GM19397 (cell line): ENCODE measurements at regions not wholly inside any gene's neighbourhood (a gene's known extent, or its start where the extent isn't known, plus 50 kb on each side); places are given as distances from the start of the nearest gene placed in this dataset.
"Not testable (repeated sequence)": the region's sequence is repeated elsewhere in the genome, so short reads cannot be mapped to it uniquely, and the experiment has no call there.

Experiments
- ATAC-seq: cut with Tn5 transposase; IDR thresholded peaks from one replicate; pipeline ENCODE4 v1.9.1; 2021; ENCODE audit warnings: mild to moderate bottlenecking, moderate library complexity; ENCODE audit not compliant: unreplicated experiment

- ATAC-seq = no peak
Observed at GRCh38 chr2:121147766-121148165, 137.2 kb downstream of the TFCP2L1 start.

DNA sequence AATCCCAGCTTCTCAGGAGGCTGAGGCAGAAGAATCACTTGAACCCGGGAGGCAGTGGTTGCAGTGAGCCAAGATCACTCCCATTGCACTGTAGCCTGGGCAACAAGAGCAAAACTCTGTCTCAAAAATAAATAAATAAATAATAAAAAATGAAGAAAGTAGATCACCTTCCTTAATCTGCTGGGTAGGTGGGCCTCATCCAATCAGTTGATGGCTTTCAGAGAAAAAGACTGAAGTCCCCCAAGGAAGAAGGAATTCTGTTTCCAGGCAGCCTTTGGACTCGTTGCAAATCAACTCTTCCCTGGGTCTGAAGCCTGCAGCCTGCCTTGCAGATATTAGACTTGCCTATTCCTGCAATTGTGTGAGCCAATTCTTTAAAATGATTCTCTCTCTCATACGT lies 136.5 kb downstream of the TFCP2L1 start:
- ATAC-seq = no peak

DNA sequence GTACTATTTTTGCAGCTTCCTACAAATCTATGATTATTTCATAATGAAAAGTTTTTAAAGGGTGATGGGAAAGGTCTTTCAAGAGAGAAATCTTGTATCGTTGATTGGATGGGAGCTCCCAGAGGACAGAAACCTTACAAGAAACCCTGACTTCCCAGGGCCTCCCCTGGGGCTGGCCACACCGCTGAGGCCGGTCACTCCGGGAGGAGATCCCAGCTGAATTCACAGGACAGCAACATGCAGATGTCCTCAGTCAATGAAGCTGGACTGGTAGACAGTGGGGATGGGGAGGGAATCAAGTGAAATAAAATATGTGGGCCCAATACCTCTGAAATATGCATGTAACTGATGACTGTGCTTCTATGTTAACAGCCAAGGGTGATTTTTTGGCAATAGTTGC lies 135.6 kb downstream of the TFCP2L1 start:
- ATAC-seq = no peak

GRCh38 chr2:121150126-121150525 lies 134.9 kb downstream of the TFCP2L1 start:
- no peak for ATAC-seq

- ATAC-seq = no peak
Observed at GRCh38 chr2:121150713-121151112, 134.3 kb downstream of the TFCP2L1 start.

- no peak for ATAC-seq
Observed at GRCh38 chr2:121151311-121152109, 133.5 kb downstream of the TFCP2L1 start.

DNA sequence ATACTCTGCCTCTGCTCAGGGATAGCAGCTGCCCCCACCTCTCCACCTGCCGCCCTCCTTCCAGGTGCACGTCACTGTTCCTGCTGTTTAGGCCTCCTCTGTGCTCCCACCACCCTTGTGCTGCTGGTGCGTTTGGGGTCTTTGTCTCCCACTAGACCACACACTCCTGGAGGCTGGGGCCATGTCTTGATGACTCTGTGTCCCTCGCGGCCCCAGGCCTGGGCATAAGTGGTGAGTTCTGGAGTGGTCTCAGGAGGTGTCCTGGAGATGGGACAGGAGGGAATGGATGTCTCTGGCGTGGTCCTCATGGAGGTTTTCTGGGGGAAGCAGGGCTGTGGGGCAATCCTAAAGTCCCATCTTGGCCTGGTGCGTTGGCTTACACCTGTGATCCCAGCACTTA lies 132.1 kb downstream of the TFCP2L1 start:
- no peak for ATAC-seq

DNA sequence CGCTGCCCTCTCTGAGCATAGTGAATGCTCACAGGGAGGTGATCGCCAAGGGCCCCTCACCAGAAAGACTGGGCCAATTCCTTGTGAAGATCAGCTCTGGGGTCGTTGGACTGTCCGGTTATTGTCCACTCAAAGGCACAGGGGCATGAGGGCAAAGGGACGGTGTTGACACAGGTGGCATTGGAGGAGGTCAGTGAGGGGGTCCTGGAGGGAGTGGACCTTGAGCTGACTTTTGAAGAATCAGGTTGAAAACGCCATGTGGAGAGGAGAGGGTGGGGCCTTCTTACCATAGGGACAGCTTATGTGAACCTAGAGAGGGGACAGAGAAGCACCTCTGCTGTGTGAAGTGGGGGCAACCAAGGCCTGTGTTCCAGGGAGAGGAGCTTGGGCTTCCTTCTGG lies 131.5 kb downstream of the TFCP2L1 start:
- no peak for ATAC-seq

- ATAC-seq = no peak
Observed at GRCh38 chr2:121155502-121156056, 129.4 kb downstream of the TFCP2L1 start.

GRCh38 chr2:121157481-121157880 lies 127.5 kb downstream of the TFCP2L1 start:
- not testable (repeated sequence) for ATAC-seq

- ATAC-seq = no peak
Observed at GRCh38 chr2:121159291-121160071, 125.5 kb downstream of the TFCP2L1 start.

DNA sequence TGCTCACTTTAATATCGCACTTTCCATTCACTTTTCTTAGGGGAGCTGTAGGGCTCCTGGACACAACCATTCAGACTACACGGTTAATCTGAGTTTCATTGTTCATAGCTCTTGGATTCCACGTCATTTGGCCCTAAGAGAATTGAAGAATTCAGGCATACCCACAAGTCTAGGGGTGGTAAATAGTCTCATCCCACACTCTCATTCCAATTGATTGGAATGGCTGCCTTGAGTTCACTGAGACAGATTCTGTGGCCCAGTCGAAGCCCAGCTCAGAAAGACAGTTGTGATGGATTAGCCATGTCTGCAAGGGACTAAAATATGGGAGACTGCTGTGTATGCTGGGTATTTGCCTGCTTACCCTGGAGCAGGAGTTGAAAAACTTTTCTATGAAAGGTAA lies 124.6 kb downstream of the TFCP2L1 start:
- ATAC-seq = no peak

DNA sequence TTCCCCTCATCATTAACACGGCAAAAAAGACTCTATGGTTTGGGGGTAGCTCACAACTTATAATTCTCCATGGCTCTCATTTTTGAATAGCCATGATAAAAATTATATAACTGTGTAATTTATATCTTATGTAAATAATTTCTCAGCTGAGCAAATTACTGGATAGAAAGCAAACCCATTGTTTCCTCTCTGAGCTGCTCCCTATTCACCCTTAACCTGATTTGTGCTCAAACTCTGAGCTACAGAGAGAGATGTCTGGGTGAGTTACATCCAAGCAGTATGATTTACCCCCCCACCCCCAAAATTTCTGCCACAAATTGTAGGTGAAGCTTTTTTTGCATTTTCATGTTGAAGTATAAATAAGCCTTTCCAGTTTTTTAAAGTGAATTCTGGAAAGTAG lies 123.7 kb downstream of the TFCP2L1 start:
- no peak for ATAC-seq

- no peak for ATAC-seq
Observed at GRCh38 chr2:121162893-121163292, 122.1 kb downstream of the TFCP2L1 start.

DNA sequence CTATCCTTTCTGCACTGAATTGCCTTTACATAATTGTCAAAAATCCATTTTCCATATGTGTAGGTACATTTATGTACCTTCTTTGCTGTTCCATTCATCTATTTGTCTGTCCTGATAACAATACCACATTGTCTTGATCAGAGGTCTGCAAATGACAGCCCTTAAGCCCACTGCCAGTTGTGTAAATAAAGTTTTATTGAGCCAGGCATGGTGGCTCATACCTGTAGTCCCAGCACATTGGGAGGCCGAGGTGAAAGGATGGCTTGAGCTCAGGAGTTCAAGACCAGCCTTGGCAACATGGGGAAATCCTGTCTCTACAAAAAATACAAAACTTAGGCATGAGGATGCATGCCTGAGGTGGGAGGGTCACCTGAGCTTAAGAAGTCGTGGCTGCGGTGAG lies 121.0 kb downstream of the TFCP2L1 start:
- ATAC-seq = no peak

DNA sequence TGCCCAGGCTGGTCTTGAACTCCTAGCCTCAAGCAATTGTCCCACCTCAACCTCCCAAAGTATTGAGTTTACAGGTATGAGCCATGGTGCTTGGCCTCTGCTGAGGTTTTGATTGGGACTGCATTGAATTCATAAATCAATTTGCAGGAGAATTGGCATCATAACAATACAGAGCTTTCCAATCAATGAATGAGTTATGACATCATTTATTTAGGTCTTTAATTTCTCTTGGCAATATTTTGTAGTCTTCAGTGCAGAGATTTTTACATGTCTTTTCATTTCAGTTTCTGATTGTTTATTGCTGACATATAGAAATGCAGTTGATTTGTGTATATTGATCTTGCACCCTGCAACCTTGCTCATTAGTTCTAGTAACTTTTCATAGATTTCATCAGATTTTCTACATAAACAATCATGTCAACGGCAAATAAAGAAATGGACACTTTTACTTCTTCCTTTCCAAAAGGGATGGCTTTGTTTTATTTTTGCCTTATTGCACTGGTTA lies 119.9 kb downstream of the TFCP2L1 start:
- no peak for ATAC-seq
